Ovary (tissue), 7 donors: ENCODE measurements at regions not wholly inside any gene's neighbourhood (a gene's known extent, or its start where the extent isn't known, plus 50 kb on each side); places are given as distances from the start of the nearest gene placed in this dataset.

Experiments
- DNase-seq, 5 donors: peaks; one replicate each; pipeline ENCODE4 v3.0.0-alpha.2; 2019 to 2020
- H3K27ac ChIP-seq, 2 donors: fragments of 200-600 bp; one replicate each; pipeline versions ENCODE4 v1.5.1 to v1.8.0; 2019 to 2022
- H3K27me3 ChIP-seq: fragments of 200-600 bp; one replicate; pipeline ENCODE4 v1.8.0; 2022
- H3K36me3 ChIP-seq: fragments of 200-600 bp; sonication (generic); one replicate; pipeline ENCODE4 v1.5.1; 2019
- H3K4me1 ChIP-seq: one replicate; pipeline ENCODE4 v1.8.1; 2013; ENCODE audit warnings: mild to moderate bottlenecking, moderate library complexity; ENCODE audit not compliant: insufficient read depth
- H3K4me3 ChIP-seq: fragments of 200-600 bp; sonication (generic); one replicate; pipeline ENCODE4 v1.5.1; 2017
- H3K9me3 ChIP-seq, 2 donors: fragments of 200-600 bp in 1 of 2; sonication (generic) in 1 of 2; one replicate each; pipeline versions ENCODE4 v1.5.1 to v1.8.1; 2013 to 2019; ENCODE audit warnings: mild to moderate bottlenecking in 1 of 2, moderate library complexity in 1 of 2
- CTCF ChIP-seq, 3 donors: fragments of 450-650 bp in 2 of 3; fragments of 200-600 bp in 1 of 3; IDR thresholded peaks; one replicate each; pipeline versions ENCODE4 v1.5.1 to v1.8.0; 2016 to 2022; ENCODE audit warnings: antibody characterized with exemption in 3 of 3, mild to moderate bottlenecking in 1 of 3
- EP300 ChIP-seq: sonication (generic); formaldehyde crosslinking; IDR thresholded peaks from one replicate; pipeline ENCODE4 v1.6.1; 2017; ENCODE audit warnings: antibody characterized with exemption
- POLR2A ChIP-seq: fragments of 450-650 bp; IDR thresholded peaks from one replicate; pipeline ENCODE4 v1.6.1; 2017; ENCODE audit warnings: antibody characterized with exemption, mild to moderate bottlenecking, moderate library complexity
- WGBS, 3 donors: extraction: QIAGEN DNeasy Blood & Tissue Kit in 1 of 3; methylation state at CpG; one replicate each; pipeline versions ENCODE4 v1.1.5 to v1.1.7; 2013 to 2017; 5-methylcytosine and 5-hydroxymethylcytosine counted together
- intact Hi-C, 4 donors: fragments of 100-400 bp; cut with DNase I; formaldehyde crosslinking; loops; one replicate each; pipeline versions ENCODE4 v1.11.0 to v1.15.1; 2022 to 2023
- donor health status: DM: no; HTN: no; CAD: no; lungs with moderate emphysema.
- donor health status: DM: no; HTN: no; CAD: no.
- donor health status: Bipolar disorder and iron deficiency.
- donor health status: DM: no; HTN: no; CAD: no.
- donor health status: DM: yes; HTN: yes; CAD: no.

- WGBS, 3 donors = 87 to 98% (median 91%) methylated on average over 1 of the region's 1 CpG
- no peak overlapping the region for H3K4me3 ChIP-seq
- TF ChIP-seq POLR2A = no peak
- intact Hi-C loops = no loop called here
- no peak overlapping the region for H3K27ac ChIP-seq
- DNase-seq = no peak
- no peaks in the 10 kb centered on the region for H3K27me3 ChIP-seq
- no peaks in the 10 kb centered on the region for H3K36me3 ChIP-seq
- no peaks in the 10 kb centered on the region for H3K9me3 ChIP-seq
- H3K4me1 ChIP-seq = no peaks in the 10 kb centered on the region
Measured at GRCh38 chr6:144809120-144809519, 524.0 kb downstream of the UTRN start.

- no peaks in the 10 kb centered on the region for H3K4me1 ChIP-seq
- no peaks in the 10 kb centered on the region for H3K9me3 ChIP-seq
- no peak overlapping the region for H3K4me3 ChIP-seq
- H3K36me3 ChIP-seq = no peaks in the 10 kb centered on the region
- DNase-seq = no peak
- H3K27ac ChIP-seq = no peak overlapping the region
- intact Hi-C loops = no loop called here
- no peaks in the 10 kb centered on the region for H3K27me3 ChIP-seq
- WGBS, 3 donors = 88 to 91% (median 88%) methylated on average over 5 of the region's 5 CpGs
- TF ChIP-seq EP300 (no peak), CTCF (IDR thresholded peaks at IDR 0.05) (no peak), POLR2A (no peak)
Measured at GRCh38 chr6:144809969-144810368, 524.8 kb downstream of the UTRN start.

GRCh38 chr6:144811140-144811539 lies 526.0 kb downstream of the UTRN start:
- intact Hi-C loops = no loop called here

GRCh38 chr6:144816936-144817335 lies 531.8 kb downstream of the UTRN start:
- WGBS, 3 donors = 78 to 87% (median 85%) methylated on average over 1 of the region's 1 CpG

More at GRCh38 chr6:144811140-144811539, 526.0 kb downstream of the UTRN start:
- H3K27ac ChIP-seq = no peak overlapping the region
- H3K36me3 ChIP-seq = no peaks in the 10 kb centered on the region
- no peak overlapping the region for H3K4me3 ChIP-seq
- TF ChIP-seq CTCF (IDR thresholded peaks at IDR 0.05) (no peak), POLR2A (no peak), EP300 (no peak)
- H3K27me3 ChIP-seq = no peaks in the 10 kb centered on the region
- no peak for DNase-seq
- H3K9me3 ChIP-seq = no peaks in the 10 kb centered on the region
- WGBS, 3 donors = 51 to 54% (median 52%) methylated on average over 5 of the region's 5 CpGs
- H3K4me1 ChIP-seq = no peaks in the 10 kb centered on the region

GRCh38 chr6:144820270-144820669 lies 535.1 kb downstream of the UTRN start:
- no peaks in the 10 kb centered on the region for H3K36me3 ChIP-seq
- no peaks in the 10 kb centered on the region for H3K9me3 ChIP-seq
- no peak overlapping the region for H3K4me3 ChIP-seq
- DNase-seq = no peak
- H3K4me1 ChIP-seq = no peaks in the 10 kb centered on the region
- WGBS, 3 donors = 54 to 92% (median 70%) methylated on average over 1 of the region's 1 CpG
- TF ChIP-seq POLR2A (no peak), EP300 (no peak), CTCF (IDR thresholded peaks at IDR 0.05) (no peak)
- intact Hi-C loops = no loop called here
- H3K27ac ChIP-seq = no peak overlapping the region
- H3K27me3 ChIP-seq = no peaks in the 10 kb centered on the region

More at GRCh38 chr6:144816936-144817335, 531.8 kb downstream of the UTRN start:
- Histone ChIP-seq H3K4me1 (no peaks in the 10 kb centered on the region), H3K27me3 (no peaks in the 10 kb centered on the region), H3K9me3 (no peaks in the 10 kb centered on the region), H3K4me3 (no peak overlapping the region), H3K36me3 (no peaks in the 10 kb centered on the region), H3K27ac (no peak overlapping the region)
- TF ChIP-seq POLR2A (no peak), CTCF (IDR thresholded peaks at IDR 0.05) (no peak), EP300 (no peak)
- no peak for DNase-seq
- intact Hi-C loops = no loop called here
